ENCODE measurements at regions not wholly inside any gene's neighbourhood (a gene's known extent, or its start where the extent isn't known, plus 50 kb on each side); places are given as distances from the start of the nearest gene placed in this dataset.

GRCh38 chr5:158619083-158619788, 480.5 kb downstream of the EBF1 start:
- no peaks in the 10 kb centered on the region for H3K27me3 ChIP-seq
- H3K4me3 ChIP-seq: no peak overlapping the region
- no peaks in the 10 kb centered on the region for H3K36me3 ChIP-seq (ENCODE audit: low read depth, missing control alignments)
- H3K27ac ChIP-seq: no peak overlapping the region
- peaks cover 7% of the 10 kb centered on the region for H3K4me1 ChIP-seq
- no peak for DNase-seq
- H3K9me3 ChIP-seq: no peaks in the 10 kb centered on the region
- 29 to 39% methylated on average over 3 of the region's 3 CpGs for WGBS, 2 donors
- TF ChIP-seq POLR2A (IDR thresholded peaks at IDR 0.05): no peak
- TF ChIP-seq, protein P1, sequence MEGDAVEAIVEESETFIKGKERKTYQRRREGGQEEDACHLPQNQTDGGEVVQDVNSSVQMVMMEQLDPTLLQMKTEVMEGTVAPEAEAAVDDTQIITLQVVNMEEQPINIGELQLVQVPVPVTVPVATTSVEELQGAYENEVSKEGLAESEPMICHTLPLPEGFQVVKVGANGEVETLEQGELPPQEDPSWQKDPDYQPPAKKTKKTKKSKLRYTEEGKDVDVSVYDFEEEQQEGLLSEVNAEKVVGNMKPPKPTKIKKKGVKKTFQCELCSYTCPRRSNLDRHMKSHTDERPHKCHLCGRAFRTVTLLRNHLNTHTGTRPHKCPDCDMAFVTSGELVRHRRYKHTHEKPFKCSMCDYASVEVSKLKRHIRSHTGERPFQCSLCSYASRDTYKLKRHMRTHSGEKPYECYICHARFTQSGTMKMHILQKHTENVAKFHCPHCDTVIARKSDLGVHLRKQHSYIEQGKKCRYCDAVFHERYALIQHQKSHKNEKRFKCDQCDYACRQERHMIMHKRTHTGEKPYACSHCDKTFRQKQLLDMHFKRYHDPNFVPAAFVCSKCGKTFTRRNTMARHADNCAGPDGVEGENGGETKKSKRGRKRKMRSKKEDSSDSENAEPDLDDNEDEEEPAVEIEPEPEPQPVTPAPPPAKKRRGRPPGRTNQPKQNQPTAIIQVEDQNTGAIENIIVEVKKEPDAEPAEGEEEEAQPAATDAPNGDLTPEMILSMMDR (IDR thresholded peaks at IDR 0.05): no peak
- intact Hi-C loops (cut with DNase I; ENCODE audit: low total_unique reads): no loop called here

- H3K27ac ChIP-seq: no peak overlapping the region
- intact Hi-C loops (cut with DNase I; ENCODE audit: low total_unique reads): no loop called here
- no peak overlapping the region for H3K4me3 ChIP-seq
- 58 to 65% methylated on average over 2 of the region's 2 CpGs for WGBS, 2 donors
- H3K9me3 ChIP-seq: no peaks in the 10 kb centered on the region
- H3K36me3 ChIP-seq (ENCODE audit: low read depth, missing control alignments): no peaks in the 10 kb centered on the region
- TF ChIP-seq POLR2A (IDR thresholded peaks at IDR 0.05): no peak
- TF ChIP-seq, protein P1 (IDR thresholded peaks at IDR 0.05): no peak
- H3K4me1 ChIP-seq: peaks cover 7% of the 10 kb centered on the region
- H3K27me3 ChIP-seq: no peaks in the 10 kb centered on the region
- DNase-seq: no peak
Measured at GRCh38 chr5:158618256-158618655, 481.5 kb downstream of the EBF1 start.

- H3K4me1 ChIP-seq: peaks cover 7% of the 10 kb centered on the region
- H3K4me3 ChIP-seq: no peak overlapping the region
- H3K9me3 ChIP-seq: no peaks in the 10 kb centered on the region
- intact Hi-C loops (cut with DNase I; ENCODE audit: low total_unique reads): no loop called here
- TF ChIP-seq, protein P1 (IDR thresholded peaks at IDR 0.05): no peak
- no peak for TF ChIP-seq POLR2A (IDR thresholded peaks at IDR 0.05)
- H3K27me3 ChIP-seq: no peaks in the 10 kb centered on the region
- no peaks in the 10 kb centered on the region for H3K36me3 ChIP-seq (ENCODE audit: low read depth, missing control alignments)
- DNase-seq: no peak
- H3K27ac ChIP-seq: no peak overlapping the region
Measured at GRCh38 chr5:158616707-158617106, 483.0 kb downstream of the EBF1 start.

DNA sequence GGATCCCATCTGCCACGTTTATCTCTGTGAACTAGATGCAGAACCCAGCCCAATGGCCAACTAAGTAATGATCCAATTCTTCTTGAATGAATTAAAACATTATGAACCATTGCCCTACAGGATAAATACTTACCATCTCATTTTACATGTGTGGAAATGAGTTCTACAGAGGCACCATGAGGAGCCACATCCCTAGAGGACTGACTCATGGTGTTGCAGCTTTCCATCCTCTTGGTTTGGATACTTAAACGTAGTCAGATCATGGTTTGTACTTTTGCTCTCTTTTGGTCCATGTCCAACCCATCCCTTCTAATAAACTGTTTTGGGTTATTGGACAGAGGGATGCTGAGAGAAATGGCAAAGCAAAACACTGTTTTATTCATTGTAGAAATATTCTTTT, 484.8 kb downstream of the EBF1 start:
- 79 to 81% methylated on average over 2 of the region's 2 CpGs for WGBS, 2 donors
- intact Hi-C loops (cut with DNase I; ENCODE audit: low total_unique reads): no loop called here
- Histone ChIP-seq H3K4me1 (peaks cover 7% of the 10 kb centered on the region), H3K36me3 (ENCODE audit: low read depth, missing control alignments) (no peaks in the 10 kb centered on the region), H3K27me3 (no peaks in the 10 kb centered on the region), H3K9me3 (no peaks in the 10 kb centered on the region), H3K27ac (no peak overlapping the region), H3K4me3 (no peak overlapping the region)
- TF ChIP-seq POLR2A (IDR thresholded peaks at IDR 0.05): no peak
- TF ChIP-seq, protein P1 (IDR thresholded peaks at IDR 0.05): no peak
- DNase-seq: no peak

- WGBS, 2 donors: 76 to 86% methylated on average over 4 of the region's 4 CpGs
- no peaks in the 10 kb centered on the region for H3K9me3 ChIP-seq
- DNase-seq: no peak
- no peaks in the 10 kb centered on the region for H3K27me3 ChIP-seq
- H3K4me3 ChIP-seq: no peak overlapping the region
- no peak overlapping the region for H3K27ac ChIP-seq
- no peaks in the 10 kb centered on the region for H3K36me3 ChIP-seq (ENCODE audit: low read depth, missing control alignments)
- H3K4me1 ChIP-seq: no peaks in the 10 kb centered on the region
- intact Hi-C loops (cut with DNase I; ENCODE audit: low total_unique reads): no loop called here
- TF ChIP-seq, protein P1 (IDR thresholded peaks at IDR 0.05): no peak
- no peak for TF ChIP-seq POLR2A (IDR thresholded peaks at IDR 0.05)
Measured at GRCh38 chr5:158611581-158611980, 488.1 kb downstream of the EBF1 start.
